Osteoblast (primary cell): ENCODE measurements at regions not wholly inside any gene's neighbourhood (a gene's known extent, or its start where the extent isn't known, plus 50 kb on each side); places are given as distances from the start of the nearest gene placed in this dataset.

ENCODE experiments used
- DNase-seq: peaks from one replicate; pipeline ENCODE4 v3.0.0; 2011; ENCODE audit warnings: low spot score, mixed read lengths; ENCODE audit not compliant: insufficient read length; ENCODE audit errors: missing footprints
- H2AFZ ChIP-seq: 2 replicates; pipeline ENCODE4 v1.6.0; 2011; ENCODE audit warnings: mild to moderate bottlenecking, low read length
- H3K27ac ChIP-seq: 2 replicates; pipeline ENCODE4 v1.5.1; 2011; ENCODE audit warnings: mild to moderate bottlenecking, low read depth, low read length, moderate library complexity
- H3K27me3 ChIP-seq: 2 replicates; pipeline ENCODE4 v1.6.0; 2012; ENCODE audit warnings: mild to moderate bottlenecking, control low read depth, inconsistent platforms, low read length, moderate library complexity; ENCODE audit not compliant: insufficient read depth
- H3K36me3 ChIP-seq: 2 replicates; pipeline ENCODE4 v1.5.1; 2011; ENCODE audit warnings: mild to moderate bottlenecking, low read length, control low read depth, moderate library complexity; ENCODE audit not compliant: insufficient read depth
- H3K4me1 ChIP-seq: 2 replicates; pipeline ENCODE4 v1.5.1; 2011; ENCODE audit warnings: mild to moderate bottlenecking, low read length, control low read depth, moderate library complexity; ENCODE audit not compliant: insufficient read depth
- H3K4me2 ChIP-seq: 2 replicates; pipeline ENCODE4 v1.6.0; 2011; ENCODE audit warnings: mild to moderate bottlenecking, low read length; ENCODE audit not compliant: insufficient read depth
- H3K4me3 ChIP-seq: fragments of 200-600 bp; sonication (generic); 3 replicates; pipeline ENCODE4 v1.5.1; 2012; ENCODE audit warnings: mild to moderate bottlenecking, low read length, inconsistent platforms; ENCODE audit not compliant: insufficient read depth
- H3K79me2 ChIP-seq: 2 replicates; pipeline ENCODE4 v1.6.0; 2012; ENCODE audit warnings: mild to moderate bottlenecking, low read length, control low read depth, inconsistent platforms; ENCODE audit not compliant: insufficient read depth
- H3K9me3 ChIP-seq: 2 replicates; pipeline ENCODE4 v1.5.1; 2011; ENCODE audit warnings: low read depth, low read length, control low read depth
- H4K20me1 ChIP-seq: 2 replicates; pipeline ENCODE4 v1.6.0; 2012; ENCODE audit warnings: mild to moderate bottlenecking, low read length, control low read depth; ENCODE audit not compliant: insufficient read depth
- CTCF ChIP-seq: IDR thresholded peaks from 2 replicates; pipeline ENCODE4 v1.5.1; 2011; ENCODE audit warnings: mild to moderate bottlenecking, low read depth, low read length, moderate library complexity; ENCODE audit errors: extremely low read depth

- Histone ChIP-seq H3K4me1 (peaks cover 7% of the 10 kb centered on the region), H2AFZ (no peak overlapping the region), H3K9me3 (no peaks in the 10 kb centered on the region), H3K36me3 (no peaks in the 10 kb centered on the region), H3K4me2 (no peak overlapping the region), H3K4me3 (no peak overlapping the region), H3K79me2 (no peaks in the 10 kb centered on the region), H4K20me1 (no peaks in the 10 kb centered on the region), H3K27me3 (no peaks in the 10 kb centered on the region), H3K27ac (no peak overlapping the region)
- DNase-seq, result no peak
- no peak for TF ChIP-seq CTCF
Observed at GRCh38 chr13:40383885-40384284, 282.6 kb downstream of the FOXO1 start.

- Histone ChIP-seq H3K4me3 (no peak overlapping the region), H3K27ac (no peak overlapping the region), H3K4me2 (no peak overlapping the region), H3K79me2 (no peaks in the 10 kb centered on the region), H3K9me3 (no peaks in the 10 kb centered on the region), H2AFZ (peak overlapping the region; percentile 36), H3K36me3 (no peaks in the 10 kb centered on the region), H4K20me1 (no peaks in the 10 kb centered on the region), H3K4me1 (peaks cover 10% of the 10 kb centered on the region), H3K27me3 (no peaks in the 10 kb centered on the region)
- TF ChIP-seq CTCF, result no peak
- no peak for DNase-seq
Observed at GRCh38 chr13:40384976-40385857, 281.2 kb downstream of the FOXO1 start.

- no peaks in the 10 kb centered on the region for H3K36me3 ChIP-seq
- no peak overlapping the region for H3K4me2 ChIP-seq
- H3K4me3 ChIP-seq, result no peak overlapping the region
- H3K9me3 ChIP-seq, result no peaks in the 10 kb centered on the region
- DNase-seq, result no peak
- H4K20me1 ChIP-seq, result no peaks in the 10 kb centered on the region
- H2AFZ ChIP-seq, result no peak overlapping the region
- H3K27me3 ChIP-seq, result no peaks in the 10 kb centered on the region
- H3K27ac ChIP-seq, result no peak overlapping the region
- H3K79me2 ChIP-seq, result no peaks in the 10 kb centered on the region
- TF ChIP-seq CTCF, result no peak
- H3K4me1 ChIP-seq, result peaks cover 10% of the 10 kb centered on the region
Observed at GRCh38 chr13:40385858-40386180, 280.6 kb downstream of the FOXO1 start.

- H2AFZ ChIP-seq, result no peak overlapping the region
- no peak overlapping the region for H3K27ac ChIP-seq
- no peaks in the 10 kb centered on the region for H3K9me3 ChIP-seq
- H3K36me3 ChIP-seq, result no peaks in the 10 kb centered on the region
- H3K4me3 ChIP-seq, result no peak overlapping the region
- DNase-seq, result no peak
- TF ChIP-seq CTCF, result no peak
- H3K79me2 ChIP-seq, result no peaks in the 10 kb centered on the region
- no peaks in the 10 kb centered on the region for H4K20me1 ChIP-seq
- no peak overlapping the region for H3K4me2 ChIP-seq
- no peaks in the 10 kb centered on the region for H3K27me3 ChIP-seq
- H3K4me1 ChIP-seq, result peaks cover 10% of the 10 kb centered on the region
Observed at GRCh38 chr13:40386586-40386985, 279.9 kb downstream of the FOXO1 start.
